Keratinocyte (primary cell): ENCODE measurements at regions not wholly inside any gene's neighbourhood (a gene's known extent, or its start where the extent isn't known, plus 50 kb on each side); places are given as distances from the start of the nearest gene placed in this dataset.

ENCODE experiments used
- EZH2 ChIP-seq: IDR thresholded peaks from one replicate; pipeline ENCODE4 v1.6.1; 2012; ENCODE audit warnings: inconsistent platforms, mild to moderate bottlenecking, low read length, moderate library complexity
- TF ChIP-seq, protein P1 (sequence below), 3 experiments: IDR thresholded peaks in 1 of 3; conservative IDR thresholded peaks in 1 of 3; optimal IDR thresholded peaks in 1 of 3; 2 replicates in 2 of 3; 3 replicates in 1 of 3; pipeline versions ENCODE3 to v1.5.1; 2011; ENCODE audit warnings: low read length in 3 of 3, mild to moderate bottlenecking in 3 of 3, moderate library complexity in 2 of 3, control low read depth in 1 of 3, inconsistent platforms in 1 of 3; ENCODE audit not compliant: insufficient read depth in 2 of 3; ENCODE audit errors: extremely low read depth in 1 of 3

DNA sequence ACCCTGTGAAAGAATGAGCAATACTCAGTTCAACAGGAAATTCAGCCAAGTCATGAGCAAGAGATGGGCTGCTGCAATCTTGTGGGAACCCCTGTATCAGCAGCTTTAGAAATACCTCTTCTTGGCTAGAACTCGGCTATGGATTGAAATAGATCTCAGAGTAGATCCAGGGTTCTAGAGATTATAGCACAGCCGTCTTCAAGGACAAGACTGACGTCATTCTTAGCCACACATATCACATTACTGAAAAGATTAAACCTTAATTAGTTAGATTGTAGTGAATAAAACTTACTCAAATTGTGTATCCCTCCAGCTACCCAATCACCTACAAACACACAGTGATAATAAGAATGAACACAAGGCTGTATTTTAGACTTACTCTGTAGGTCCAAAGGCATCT lies 776.4 kb downstream of the EPHA4 start:
- TF ChIP-seq, protein P1, sequence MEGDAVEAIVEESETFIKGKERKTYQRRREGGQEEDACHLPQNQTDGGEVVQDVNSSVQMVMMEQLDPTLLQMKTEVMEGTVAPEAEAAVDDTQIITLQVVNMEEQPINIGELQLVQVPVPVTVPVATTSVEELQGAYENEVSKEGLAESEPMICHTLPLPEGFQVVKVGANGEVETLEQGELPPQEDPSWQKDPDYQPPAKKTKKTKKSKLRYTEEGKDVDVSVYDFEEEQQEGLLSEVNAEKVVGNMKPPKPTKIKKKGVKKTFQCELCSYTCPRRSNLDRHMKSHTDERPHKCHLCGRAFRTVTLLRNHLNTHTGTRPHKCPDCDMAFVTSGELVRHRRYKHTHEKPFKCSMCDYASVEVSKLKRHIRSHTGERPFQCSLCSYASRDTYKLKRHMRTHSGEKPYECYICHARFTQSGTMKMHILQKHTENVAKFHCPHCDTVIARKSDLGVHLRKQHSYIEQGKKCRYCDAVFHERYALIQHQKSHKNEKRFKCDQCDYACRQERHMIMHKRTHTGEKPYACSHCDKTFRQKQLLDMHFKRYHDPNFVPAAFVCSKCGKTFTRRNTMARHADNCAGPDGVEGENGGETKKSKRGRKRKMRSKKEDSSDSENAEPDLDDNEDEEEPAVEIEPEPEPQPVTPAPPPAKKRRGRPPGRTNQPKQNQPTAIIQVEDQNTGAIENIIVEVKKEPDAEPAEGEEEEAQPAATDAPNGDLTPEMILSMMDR (optimal IDR thresholded peaks at IDR 0.05 in 1 of 3, IDR thresholded peaks at IDR 0.05 in 1 of 3, conservative IDR thresholded peaks at IDR 0.05 in 1 of 3; ENCODE audit: extremely low read depth in 1 of 3, insufficient read depth in 2 of 3, low read length in 3 of 3), result no peak
- TF ChIP-seq EZH2, result no peak
